ENCODE measurements at regions not wholly inside any gene's neighbourhood (a gene's known extent, or its start where the extent isn't known, plus 50 kb on each side); places are given as distances from the start of the nearest gene placed in this dataset.

GRCh38 chr16:79707876-79708275 lies 107.3 kb upstream of the MAF start:
- no peak for DNase-seq (ENCODE audit: low spot score)

- DNase-seq (ENCODE audit: low spot score) = no peak
Measured at GRCh38 chr16:79703066-79703465, 102.5 kb upstream of the MAF start.

GRCh38 chr16:79698341-79698753 lies 97.8 kb upstream of the MAF start:
- no peak for DNase-seq (ENCODE audit: low spot score)

GRCh38 chr16:79697562-79698112 lies 97.1 kb upstream of the MAF start:
- no peak for DNase-seq (ENCODE audit: low spot score)

GRCh38 chr16:79691007-79691406 lies 90.5 kb upstream of the MAF start:
- DNase-seq (ENCODE audit: low spot score) = no peak

GRCh38 chr16:79690159-79690558 lies 89.6 kb upstream of the MAF start:
- no peak for DNase-seq (ENCODE audit: low spot score)

GRCh38 chr16:79687249-79688130 lies 87.0 kb upstream of the MAF start:
- no peak for DNase-seq (ENCODE audit: low spot score)

GRCh38 chr16:79685871-79686270 lies 85.3 kb upstream of the MAF start:
- DNase-seq (ENCODE audit: low spot score) = no peak

GRCh38 chr16:79679334-79679733 lies 78.8 kb upstream of the MAF start:
- DNase-seq (ENCODE audit: low spot score) = no peak

- no peak for DNase-seq (ENCODE audit: low spot score)
Measured at GRCh38 chr16:79677799-79678530, 77.4 kb upstream of the MAF start.

GRCh38 chr16:79673635-79674034 lies 73.1 kb upstream of the MAF start:
- DNase-seq (ENCODE audit: low spot score) = no peak

GRCh38 chr16:79672524-79672923 lies 72.0 kb upstream of the MAF start:
- DNase-seq (ENCODE audit: low spot score) = no peak

- DNase-seq (ENCODE audit: low spot score) = no peak
Measured at GRCh38 chr16:79668502-79668901, 68.0 kb upstream of the MAF start.

- DNase-seq (ENCODE audit: low spot score) = no peak
Measured at GRCh38 chr16:79665970-79666369, 65.4 kb upstream of the MAF start.

- DNase-seq (ENCODE audit: low spot score) = no peak
Measured at GRCh38 chr16:79664407-79664806, 63.9 kb upstream of the MAF start.

GRCh38 chr16:79662669-79663313 lies 62.3 kb upstream of the MAF start:
- DNase-seq (ENCODE audit: low spot score) = no peak

GRCh38 chr16:79662122-79662521 lies 61.6 kb upstream of the MAF start:
- no peak for DNase-seq (ENCODE audit: low spot score)

- DNase-seq (ENCODE audit: low spot score) = no peak
Measured at GRCh38 chr16:79661578-79661977, 61.0 kb upstream of the MAF start.

GRCh38 chr16:79659344-79659743 lies 58.8 kb upstream of the MAF start:
- no peak for DNase-seq (ENCODE audit: low spot score)

GRCh38 chr16:79658301-79659033 lies 57.9 kb upstream of the MAF start:
- DNase-seq (ENCODE audit: low spot score) = no peak

GRCh38 chr16:79656553-79657115 lies 56.1 kb upstream of the MAF start:
- no peak for DNase-seq (ENCODE audit: low spot score)

Data from pons (tissue), 1 donor.